ENCODE measurements at regions not wholly inside any gene's neighbourhood (a gene's known extent, or its start where the extent isn't known, plus 50 kb on each side); places are given as distances from the start of the nearest gene placed in this dataset.

DNA sequence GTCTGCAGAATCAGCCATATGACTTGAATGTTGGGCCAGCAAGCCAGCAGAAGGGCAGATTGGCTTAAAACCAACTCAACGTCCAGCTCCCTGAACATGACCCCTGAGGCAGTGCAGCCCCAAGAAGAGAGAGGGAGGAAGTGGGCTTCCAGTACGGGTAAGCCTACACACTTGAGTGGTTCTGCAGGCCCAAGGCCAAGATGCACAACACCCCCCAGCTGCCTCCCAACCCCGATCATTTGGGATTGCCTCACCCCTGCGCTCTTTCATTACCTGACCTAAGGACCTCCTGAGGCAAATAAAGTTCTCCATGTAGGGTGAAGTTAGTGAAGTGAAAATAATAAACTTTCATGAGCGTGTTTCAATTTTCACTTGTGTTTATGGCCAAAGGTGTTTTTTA is 536.0 kb downstream of the TNS1 start:
- ChIA-PET POLR2A (no interaction called here), CTCF (no interaction called here)
- no peak for DNase-seq (ENCODE audit: low read depth)

GRCh38 chr2:217466104-217466503 is 536.7 kb downstream of the TNS1 start:
- Histone ChIP-seq H3K36me3 (ENCODE audit: control insufficient read depth, insufficient read depth, low read length) (no peaks in the 10 kb centered on the region), H3K27me3 (ENCODE audit: control insufficient read depth, insufficient read depth, low read length) (no peaks in the 10 kb centered on the region; the same call in 1 of the 2 replicates), H3K4me3 (ENCODE audit: low read depth, low read length) (no peak overlapping the region)
- no peak for DNase-seq (ENCODE audit: low read depth)
- ChIA-PET CTCF (no interaction called here), POLR2A (no interaction called here)
- no peak for TF ChIP-seq CTCF (IDR thresholded peaks at IDR 0.05; ENCODE audit: insufficient read depth, low read depth, low read length)

More for the DNA sequence above, 536.0 kb downstream of the TNS1 start:
- Histone ChIP-seq H3K27me3 (ENCODE audit: control insufficient read depth, insufficient read depth, low read length) (no peaks in the 10 kb centered on the region), H3K4me3 (ENCODE audit: low read depth, low read length) (no peak overlapping the region), H3K36me3 (ENCODE audit: control insufficient read depth, insufficient read depth, low read length) (no peaks in the 10 kb centered on the region)
- TF ChIP-seq CTCF (IDR thresholded peaks at IDR 0.05; ENCODE audit: insufficient read depth, low read depth, low read length): no peak

- DNase-seq (ENCODE audit: low read depth): no peak
- Histone ChIP-seq H3K4me3 (ENCODE audit: low read depth, low read length) (no peak overlapping the region), H3K27me3 (ENCODE audit: control insufficient read depth, insufficient read depth, low read length) (no peaks in the 10 kb centered on the region; the same call in 1 of the 2 replicates), H3K36me3 (ENCODE audit: control insufficient read depth, insufficient read depth, low read length) (no peaks in the 10 kb centered on the region)
- ChIA-PET POLR2A (no interaction called here), CTCF (interaction anchor here (0.9 to 1.2 kb wide), 3 partner anchors 11 to 16 kb away, joined by 3 to 4 read pairs (median 3); no protein-coding TSS in a partner anchor)
- TF ChIP-seq CTCF (IDR thresholded peaks at IDR 0.05; ENCODE audit: insufficient read depth, low read depth, low read length): no peak
These were observed 537.7 kb downstream of the TNS1 start for GRCh38 chr2:217465100-217465499.

DNA sequence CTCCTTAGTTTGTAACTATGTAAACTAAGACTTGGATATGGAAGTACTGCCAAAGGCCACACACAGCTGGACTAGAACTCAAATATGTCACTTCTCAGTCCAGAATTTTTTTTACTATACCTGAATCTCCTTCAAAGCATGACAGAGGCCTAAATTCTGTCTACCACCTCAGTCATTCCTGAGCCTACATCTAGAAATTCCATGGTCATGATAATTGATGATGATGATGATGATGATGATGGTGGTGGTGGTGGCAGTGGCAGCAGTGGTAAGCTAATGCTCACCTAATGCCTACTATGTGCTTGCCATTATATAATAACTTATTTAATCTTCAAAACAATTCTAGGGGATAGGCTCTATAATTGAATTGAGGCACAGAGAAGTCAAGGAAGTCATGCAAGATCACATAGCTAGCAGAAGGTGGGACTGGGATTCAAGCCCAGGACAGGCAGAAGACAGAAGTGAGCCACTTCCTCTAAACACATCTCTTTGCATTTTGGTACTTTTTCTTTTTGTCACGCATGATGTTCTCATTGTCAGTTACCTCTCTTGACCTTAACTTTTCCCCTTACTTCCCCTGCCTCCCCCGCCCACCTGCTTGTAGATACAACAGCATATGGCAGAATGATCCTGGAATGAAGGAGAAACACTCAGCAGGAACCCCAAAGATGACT is 539.3 kb downstream of the TNS1 start:
- CTCF ChIA-PET: no interaction called here

GRCh38 chr2:217462121-217462520 is 540.7 kb downstream of the TNS1 start:
- POLR2A ChIA-PET: no interaction called here
- TF ChIP-seq CTCF (IDR thresholded peaks at IDR 0.05; ENCODE audit: insufficient read depth, low read depth, low read length): no peak
- no peaks in the 10 kb centered on the region; the same call in 1 of the 2 replicates for H3K27me3 ChIP-seq (ENCODE audit: control insufficient read depth, insufficient read depth, low read length)
- no peak for DNase-seq (ENCODE audit: low read depth)
- no peaks in the 10 kb centered on the region for H3K36me3 ChIP-seq (ENCODE audit: control insufficient read depth, insufficient read depth, low read length)
- no peak overlapping the region for H3K4me3 ChIP-seq (ENCODE audit: low read depth, low read length)
- CTCF ChIA-PET: interaction anchor here (0.6 kb wide), 1 partner anchor 695 kb away, joined by 3 read pairs; no protein-coding TSS in a partner anchor

More for the DNA sequence above, 539.3 kb downstream of the TNS1 start:
- DNase-seq (ENCODE audit: low read depth): no peak
- Histone ChIP-seq H3K27me3 (ENCODE audit: control insufficient read depth, insufficient read depth, low read length) (no peaks in the 10 kb centered on the region; the same call in 1 of the 2 replicates), H3K4me3 (ENCODE audit: low read depth, low read length) (no peak overlapping the region), H3K36me3 (ENCODE audit: control insufficient read depth, insufficient read depth, low read length) (no peaks in the 10 kb centered on the region)
- POLR2A ChIA-PET: no interaction called here
- TF ChIP-seq CTCF (IDR thresholded peaks at IDR 0.05; ENCODE audit: insufficient read depth, low read depth, low read length): no peak

All from BJ (cell line).